Gastroesophageal sphincter (tissue), 3 donors: ENCODE measurements at regions not wholly inside any gene's neighbourhood (a gene's known extent, or its start where the extent isn't known, plus 50 kb on each side); places are given as distances from the start of the nearest gene placed in this dataset.

Source experiments
- EP300 ChIP-seq: sonication (generic); formaldehyde crosslinking; IDR thresholded peaks from one replicate; pipeline ENCODE4 v1.6.1; 2017; ENCODE audit warnings: antibody characterized with exemption, mild to moderate bottlenecking
- POLR2A ChIP-seq, 2 donors: fragments of 450-650 bp; IDR thresholded peaks; one replicate each; pipeline ENCODE4 v1.6.1; 2017; ENCODE audit warnings: antibody characterized with exemption in 2 of 2, mild to moderate bottlenecking in 2 of 2, moderate library complexity in 1 of 2
- POLR2AphosphoS5 ChIP-seq: sonication (generic); formaldehyde crosslinking; IDR thresholded peaks from one replicate; pipeline ENCODE4 v1.6.1; 2017; ENCODE audit warnings: antibody characterized with exemption
- TF ChIP-seq, protein P1 (sequence below), 4 experiments: fragments of 200-600 bp in 2 of 4; fragments of 450-650 bp in 2 of 4; sonication (generic) in 1 of 4; IDR thresholded peaks; one replicate each; pipeline ENCODE4 v1.5.1; 2017 to 2019; ENCODE audit warnings: antibody characterized with exemption in 4 of 4, mild to moderate bottlenecking in 2 of 4, moderate library complexity in 2 of 4

DNA sequence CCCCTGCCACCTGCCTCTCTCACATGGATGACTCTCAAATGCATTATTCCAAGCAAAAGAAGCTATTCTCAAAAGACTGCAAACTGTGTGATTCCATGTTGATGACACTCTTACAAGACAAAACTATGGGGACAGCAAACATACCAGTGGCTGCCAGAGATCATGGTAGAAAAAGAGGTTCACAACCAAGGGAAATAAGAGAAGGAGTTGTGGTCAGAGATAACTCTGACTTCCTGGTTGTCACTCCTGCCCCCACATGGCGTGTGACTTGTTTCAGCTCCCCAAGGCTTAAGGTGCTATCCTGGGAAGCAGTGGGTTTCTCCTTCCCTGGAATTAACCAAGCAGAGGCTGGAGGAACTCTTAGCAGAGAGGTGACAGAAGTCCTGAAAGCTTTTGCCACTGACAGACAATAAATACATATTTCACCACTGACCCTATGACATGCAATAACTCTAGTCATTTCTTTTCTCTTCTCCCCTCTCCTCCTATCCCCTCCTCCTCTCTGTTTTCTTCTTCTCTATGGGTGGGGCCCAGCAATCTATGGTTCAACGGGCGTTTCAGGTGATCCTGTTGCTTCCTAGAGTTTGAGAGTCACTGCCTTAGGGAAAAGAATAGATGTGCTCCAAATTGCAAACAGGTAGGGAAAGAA lies 185.1 kb downstream of the FCRL5 start:
- TF ChIP-seq, protein P1, sequence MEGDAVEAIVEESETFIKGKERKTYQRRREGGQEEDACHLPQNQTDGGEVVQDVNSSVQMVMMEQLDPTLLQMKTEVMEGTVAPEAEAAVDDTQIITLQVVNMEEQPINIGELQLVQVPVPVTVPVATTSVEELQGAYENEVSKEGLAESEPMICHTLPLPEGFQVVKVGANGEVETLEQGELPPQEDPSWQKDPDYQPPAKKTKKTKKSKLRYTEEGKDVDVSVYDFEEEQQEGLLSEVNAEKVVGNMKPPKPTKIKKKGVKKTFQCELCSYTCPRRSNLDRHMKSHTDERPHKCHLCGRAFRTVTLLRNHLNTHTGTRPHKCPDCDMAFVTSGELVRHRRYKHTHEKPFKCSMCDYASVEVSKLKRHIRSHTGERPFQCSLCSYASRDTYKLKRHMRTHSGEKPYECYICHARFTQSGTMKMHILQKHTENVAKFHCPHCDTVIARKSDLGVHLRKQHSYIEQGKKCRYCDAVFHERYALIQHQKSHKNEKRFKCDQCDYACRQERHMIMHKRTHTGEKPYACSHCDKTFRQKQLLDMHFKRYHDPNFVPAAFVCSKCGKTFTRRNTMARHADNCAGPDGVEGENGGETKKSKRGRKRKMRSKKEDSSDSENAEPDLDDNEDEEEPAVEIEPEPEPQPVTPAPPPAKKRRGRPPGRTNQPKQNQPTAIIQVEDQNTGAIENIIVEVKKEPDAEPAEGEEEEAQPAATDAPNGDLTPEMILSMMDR (IDR thresholded peaks at IDR 0.05): no peak
- TF ChIP-seq POLR2AphosphoS5 (no peak), EP300 (no peak), POLR2A (IDR thresholded peaks at IDR 0.05) (no peak)
